ENCODE measurements at regions not wholly inside any gene's neighbourhood (a gene's known extent, or its start where the extent isn't known, plus 50 kb on each side); places are given as distances from the start of the nearest gene placed in this dataset.

- no peak for TF ChIP-seq CTCF (optimal IDR thresholded peaks at IDR 0.05 in 1 of 3, IDR thresholded peaks at IDR 0.05 in 1 of 3, conservative IDR thresholded peaks at IDR 0.05 in 1 of 3; ENCODE audit: extremely low read depth in 1 of 3, insufficient read depth in 2 of 3, low read length in 3 of 3)
- no peak for TF ChIP-seq EZH2 (IDR thresholded peaks at IDR 0.05; ENCODE audit: low read length)
Observed at GRCh38 chr5:17879276-17879675, 245.0 kb downstream of the TAF11L14 start.
